ENCODE measurements at regions not wholly inside any gene's neighbourhood (a gene's known extent, or its start where the extent isn't known, plus 50 kb on each side); places are given as distances from the start of the nearest gene placed in this dataset.

DNA sequence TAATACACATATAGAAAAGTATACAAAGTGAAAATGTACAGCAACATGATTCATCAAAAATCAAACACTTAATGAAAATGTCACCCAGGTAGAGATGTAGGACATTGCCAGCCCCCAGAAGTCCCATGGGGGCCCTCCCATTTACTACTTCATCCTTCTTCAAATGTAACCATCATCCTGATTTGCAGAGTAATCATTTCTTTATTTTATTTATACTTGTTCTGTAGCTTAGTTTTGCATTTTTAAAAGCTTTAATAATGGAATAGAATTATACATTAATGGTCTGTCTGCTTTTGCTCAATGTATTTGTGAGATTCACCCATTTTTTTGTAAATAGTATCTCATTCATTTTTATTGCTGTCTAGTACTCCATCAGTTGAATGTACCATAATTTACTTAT is 96.8 kb upstream of the CD55 start:
- intact Hi-C loops (cut with DNase I; ENCODE audit: low total_unique reads): no loop called here
- H3K36me3 ChIP-seq: no peaks in the 10 kb centered on the region
- H3K27me3 ChIP-seq: no peaks in the 10 kb centered on the region
- H3K9me3 ChIP-seq: no peaks in the 10 kb centered on the region
- TF ChIP-seq CTCF (IDR thresholded peaks at IDR 0.05): no peak
- H3K4me3 ChIP-seq: no peak overlapping the region
- H3K27ac ChIP-seq: no peak overlapping the region
- DNase-seq: no peak
- peaks cover 0 to 7% (median 3%) of the 10 kb centered on the region in 4 donors for H3K4me1 ChIP-seq

DNA sequence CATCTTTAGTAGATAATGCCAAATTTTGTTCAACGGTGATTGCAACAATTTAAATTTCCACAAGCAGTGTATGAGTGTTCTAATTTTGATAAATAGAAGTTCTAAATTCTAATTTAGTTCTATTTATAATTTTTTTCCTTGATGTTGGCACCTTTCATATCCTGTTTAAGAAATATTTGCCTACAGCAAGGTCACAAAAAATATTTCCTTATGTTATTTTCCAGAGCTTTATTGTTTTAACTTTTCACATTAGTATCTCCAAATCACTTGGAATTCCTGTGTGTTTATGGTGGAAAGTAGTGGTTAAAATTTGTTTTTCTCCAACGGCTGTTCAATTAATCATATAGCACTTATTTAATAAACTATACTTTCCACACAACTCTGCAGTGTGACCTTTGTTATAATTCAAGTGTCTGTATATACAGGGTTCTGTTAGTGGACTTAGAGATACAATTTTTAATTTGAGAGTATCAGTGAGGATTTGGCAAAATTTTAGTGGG is 94.3 kb upstream of the CD55 start:
- no peaks in the 10 kb centered on the region for H3K36me3 ChIP-seq
- no peaks in the 10 kb centered on the region for H3K27me3 ChIP-seq
- no peak overlapping the region for H3K27ac ChIP-seq
- intact Hi-C loops (cut with DNase I; ENCODE audit: low total_unique reads): no loop called here
- no peak overlapping the region for H3K4me3 ChIP-seq
- no peaks in the 10 kb centered on the region for H3K9me3 ChIP-seq
- TF ChIP-seq CTCF (IDR thresholded peaks at IDR 0.05): no peak
- no peaks in the 10 kb centered on the region for H3K4me1 ChIP-seq
- no peak for DNase-seq

DNA sequence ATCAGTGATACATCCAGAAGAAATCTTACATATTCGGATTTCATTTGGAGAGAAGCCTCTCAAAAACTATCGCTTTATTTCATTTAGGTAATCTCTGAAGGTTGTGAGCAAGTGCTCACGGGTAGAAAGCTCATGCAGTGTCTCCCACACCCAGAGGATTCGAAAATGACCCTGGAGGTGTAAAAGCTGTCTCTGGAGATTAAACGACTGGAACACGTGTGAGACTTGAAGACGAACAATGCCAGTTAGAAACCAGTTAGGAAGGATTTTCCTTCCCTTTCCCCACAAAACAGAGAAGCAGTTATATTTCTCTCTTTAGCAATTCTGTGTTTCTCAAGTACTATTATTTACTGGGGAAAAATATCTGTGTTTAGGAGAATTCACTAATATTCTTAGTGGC is 92.5 kb upstream of the CD55 start:
- no peaks in the 10 kb centered on the region for H3K9me3 ChIP-seq
- no peaks in the 10 kb centered on the region for H3K4me1 ChIP-seq
- DNase-seq: no peak
- no peak overlapping the region for H3K27ac ChIP-seq
- H3K27me3 ChIP-seq: no peaks in the 10 kb centered on the region
- intact Hi-C loops (cut with DNase I; ENCODE audit: low total_unique reads): no loop called here
- H3K4me3 ChIP-seq: no peak overlapping the region
- no peaks in the 10 kb centered on the region for H3K36me3 ChIP-seq
- no peak for TF ChIP-seq CTCF (IDR thresholded peaks at IDR 0.05)

GRCh38 chr1:207230441-207230840 is 91.0 kb upstream of the CD55 start:
- no peaks in the 10 kb centered on the region for H3K4me1 ChIP-seq
- intact Hi-C loops (cut with DNase I; ENCODE audit: low total_unique reads): no loop called here
- no peak for TF ChIP-seq CTCF (IDR thresholded peaks at IDR 0.05)
- DNase-seq: no peak
- no peaks in the 10 kb centered on the region for H3K36me3 ChIP-seq
- H3K27ac ChIP-seq: no peak overlapping the region
- H3K9me3 ChIP-seq: no peaks in the 10 kb centered on the region
- no peaks in the 10 kb centered on the region for H3K27me3 ChIP-seq
- H3K4me3 ChIP-seq: no peak overlapping the region

DNA sequence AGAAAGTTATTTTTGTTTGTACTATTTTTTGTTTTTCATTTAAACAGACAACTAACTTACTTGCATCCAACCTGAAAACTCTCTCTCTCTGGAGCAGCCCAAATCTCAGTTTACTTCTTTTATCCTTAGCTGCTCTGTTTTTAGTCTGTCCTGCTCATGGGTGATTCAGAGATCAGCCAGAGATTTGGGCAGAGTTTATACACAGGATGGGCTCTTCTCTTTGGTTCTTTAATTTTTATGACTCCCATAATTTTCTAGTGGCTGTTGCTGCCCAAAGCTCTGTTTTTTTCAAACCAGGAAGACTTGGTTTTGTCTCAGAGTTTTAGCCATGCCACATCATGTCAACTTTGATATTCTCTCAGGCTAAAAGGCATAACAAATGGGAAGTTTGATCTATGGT is 86.8 kb upstream of the CD55 start:
- TF ChIP-seq CTCF (IDR thresholded peaks at IDR 0.05): no peak

DNA sequence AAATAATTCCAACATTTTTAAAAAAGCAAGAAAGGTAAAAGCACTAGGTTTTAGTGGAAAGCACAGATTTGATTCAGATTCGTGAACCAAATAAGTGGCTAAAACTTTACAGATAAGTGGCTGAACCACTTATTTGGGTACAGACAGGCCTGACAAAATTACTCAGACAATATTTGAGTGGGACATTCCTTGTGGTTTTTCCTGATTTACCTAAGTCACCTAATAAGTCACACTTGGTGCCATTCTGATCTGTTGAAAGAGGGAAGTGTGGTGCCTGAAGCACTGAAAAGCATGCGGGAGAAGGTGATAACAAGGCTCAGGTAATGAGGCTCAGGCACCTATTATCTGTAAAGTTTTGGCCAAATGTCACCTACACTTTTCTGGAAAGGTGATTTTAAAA is 81.6 kb upstream of the CD55 start:
- Histone ChIP-seq H3K36me3 (no peaks in the 10 kb centered on the region), H3K9me3 (no peaks in the 10 kb centered on the region), H3K27ac (no peak overlapping the region), H3K4me3 (no peak overlapping the region), H3K27me3 (no peaks in the 10 kb centered on the region), H3K4me1 (no peaks in the 10 kb centered on the region)
- intact Hi-C loops (cut with DNase I; ENCODE audit: low total_unique reads): no loop called here
- no peak for DNase-seq
- no peak for TF ChIP-seq CTCF (IDR thresholded peaks at IDR 0.05)

More for the DNA sequence above, 86.8 kb upstream of the CD55 start:
- no peak overlapping the region for H3K4me3 ChIP-seq
- no peaks in the 10 kb centered on the region for H3K4me1 ChIP-seq
- H3K27me3 ChIP-seq: no peaks in the 10 kb centered on the region
- intact Hi-C loops (cut with DNase I; ENCODE audit: low total_unique reads): no loop called here
- no peaks in the 10 kb centered on the region for H3K36me3 ChIP-seq
- DNase-seq: no peak
- no peak overlapping the region for H3K27ac ChIP-seq
- H3K9me3 ChIP-seq: no peaks in the 10 kb centered on the region
